ENCODE measurements at regions not wholly inside any gene's neighbourhood (a gene's known extent, or its start where the extent isn't known, plus 50 kb on each side); places are given as distances from the start of the nearest gene placed in this dataset.

GRCh38 chr10:78299851-78300468, 266.3 kb downstream of the RPS24 start:
- no peak for DNase-seq

GRCh38 chr10:78300526-78300925, 266.9 kb downstream of the RPS24 start:
- DNase-seq: no peak

- no peak for DNase-seq
Measured at GRCh38 chr10:78301481-78301880, 267.8 kb downstream of the RPS24 start.

GRCh38 chr10:78301891-78302738, 268.5 kb downstream of the RPS24 start:
- DNase-seq: peak; percentile 50

- no peak for DNase-seq
Measured at GRCh38 chr10:78302739-78302988, 269.0 kb downstream of the RPS24 start.

- DNase-seq: peak; percentile 99
Measured at GRCh38 chr10:78302989-78303854, 269.6 kb downstream of the RPS24 start.

- DNase-seq: no peak
Measured at GRCh38 chr10:78304091-78305045, 270.7 kb downstream of the RPS24 start.

GRCh38 chr10:78305311-78305710, 271.6 kb downstream of the RPS24 start:
- no peak for DNase-seq

GRCh38 chr10:78306358-78306757, 272.7 kb downstream of the RPS24 start:
- no peak for DNase-seq

GRCh38 chr10:78307576-78307975, 273.9 kb downstream of the RPS24 start:
- no peak for DNase-seq

- no peak for DNase-seq
Measured at GRCh38 chr10:78309536-78310237, 276.0 kb downstream of the RPS24 start.

GRCh38 chr10:78310481-78311080, 276.9 kb downstream of the RPS24 start:
- DNase-seq: no peak

GRCh38 chr10:78312197-78313047, 278.8 kb downstream of the RPS24 start:
- DNase-seq: no peak

- DNase-seq: no peak
Measured at GRCh38 chr10:78313048-78313381, 279.4 kb downstream of the RPS24 start.

GRCh38 chr10:78313636-78314035, 280.0 kb downstream of the RPS24 start:
- no peak for DNase-seq

- no peak for DNase-seq
Measured at GRCh38 chr10:78314651-78315050, 281.0 kb downstream of the RPS24 start.

GRCh38 chr10:78316451-78316931, 282.8 kb downstream of the RPS24 start:
- DNase-seq: no peak

- DNase-seq: no peak
Measured at GRCh38 chr10:78318305-78318704, 284.6 kb downstream of the RPS24 start.

GRCh38 chr10:78319371-78319770, 285.7 kb downstream of the RPS24 start:
- DNase-seq: no peak

GRCh38 chr10:78319841-78320240, 286.2 kb downstream of the RPS24 start:
- DNase-seq: no peak
